Tibial nerve (tissue), 4 donors: ENCODE measurements at regions not wholly inside any gene's neighbourhood (a gene's known extent, or its start where the extent isn't known, plus 50 kb on each side); places are given as distances from the start of the nearest gene placed in this dataset.

Experiments
- DNase-seq, 2 donors: peaks; one replicate each; pipeline ENCODE4 v3.0.0-alpha.2; 2019; ENCODE audit warnings: low spot score in 2 of 2
- H3K27ac ChIP-seq, 4 donors: fragments of 200-600 bp; sonication (generic) in 3 of 4; one replicate each; pipeline ENCODE4 v1.5.1; 2017 to 2019; ENCODE audit warnings: mild to moderate bottlenecking in 1 of 4
- H3K27me3 ChIP-seq, 2 donors: fragments of 200-600 bp; sonication (generic) in 1 of 2; one replicate each; pipeline versions ENCODE4 v1.5.1 to v1.6.0; 2017 to 2019
- H3K36me3 ChIP-seq, 3 donors: fragments of 200-600 bp; sonication (generic); one replicate each; pipeline ENCODE4 v1.5.1; 2018 to 2019
- H3K4me1 ChIP-seq, 4 donors: fragments of 200-600 bp; sonication (generic) in 3 of 4; one replicate each; pipeline ENCODE4 v1.5.1; 2017 to 2019
- H3K4me3 ChIP-seq, 4 donors: fragments of 200-600 bp; sonication (generic) in 3 of 4; one replicate each; pipeline ENCODE4 v1.5.1; 2017 to 2019; ENCODE audit warnings: mild to moderate bottlenecking in 1 of 4, moderate library complexity in 1 of 4
- H3K9me3 ChIP-seq, 4 donors: fragments of 200-600 bp; sonication (generic) in 3 of 4; one replicate each; pipeline ENCODE4 v1.5.1; 2017 to 2019
- CTCF ChIP-seq, 5 experiments: fragments of 200-600 bp in 3 of 5; fragments of 450-650 bp in 2 of 5; sonication (generic) in 3 of 5; IDR thresholded peaks; one replicate each; pipeline ENCODE4 v1.5.1; 2016 to 2019; ENCODE audit warnings: antibody characterized with exemption in 5 of 5, mild to moderate bottlenecking in 3 of 5, moderate library complexity in 2 of 5
- EP300 ChIP-seq, 2 donors: sonication (generic); formaldehyde crosslinking; IDR thresholded peaks; one replicate each; pipeline ENCODE4 v1.6.1; 2017; ENCODE audit warnings: antibody characterized with exemption in 2 of 2, mild to moderate bottlenecking in 1 of 2
- POLR2A ChIP-seq, 2 donors: fragments of 450-650 bp; IDR thresholded peaks; one replicate each; pipeline ENCODE4 v1.6.1; 2017; ENCODE audit warnings: antibody characterized with exemption in 2 of 2, mild to moderate bottlenecking in 2 of 2, moderate library complexity in 2 of 2
- WGBS, 2 donors: methylation state at CpG; one replicate each; pipeline ENCODE4 v1.1.5; 2018; 5-methylcytosine and 5-hydroxymethylcytosine counted together

GRCh38 chr2:173782681-173783080 lies 182.5 kb downstream of the SP3 start:
- TF ChIP-seq POLR2A (IDR thresholded peaks at IDR 0.05) (no peak), EP300 (IDR thresholded peaks at IDR 0.05) (no peak), CTCF (IDR thresholded peaks at IDR 0.05) (no peak)
- Histone ChIP-seq H3K36me3 (no peaks in the 10 kb centered on the region), H3K4me1 (no peaks in the 10 kb centered on the region), H3K9me3 (no peaks in the 10 kb centered on the region), H3K4me3 (no peak overlapping the region), H3K27ac (no peak overlapping the region), H3K27me3 (no peaks in the 10 kb centered on the region)
- DNase-seq = no peak
- 73 to 84% methylated on average over 4 of the region's 4 CpGs for WGBS, 2 donors

GRCh38 chr2:173783382-173783781 lies 181.8 kb downstream of the SP3 start:
- TF ChIP-seq EP300 (IDR thresholded peaks at IDR 0.05) = no peak
- no peak for TF ChIP-seq CTCF (IDR thresholded peaks at IDR 0.05)
- no peak for TF ChIP-seq POLR2A (IDR thresholded peaks at IDR 0.05)
- no peaks in the 10 kb centered on the region for H3K4me1 ChIP-seq
- no peak for DNase-seq
- no peaks in the 10 kb centered on the region for H3K9me3 ChIP-seq
- 49 to 55% methylated on average over 4 of the region's 4 CpGs for WGBS, 2 donors
- H3K27ac ChIP-seq = no peak overlapping the region
- no peaks in the 10 kb centered on the region for H3K27me3 ChIP-seq
- H3K36me3 ChIP-seq = no peaks in the 10 kb centered on the region
- H3K4me3 ChIP-seq = no peak overlapping the region

- Histone ChIP-seq H3K27me3 (no peaks in the 10 kb centered on the region), H3K4me1 (no peaks in the 10 kb centered on the region), H3K27ac (no peak overlapping the region), H3K4me3 (no peak overlapping the region), H3K9me3 (no peaks in the 10 kb centered on the region), H3K36me3 (no peaks in the 10 kb centered on the region)
- no peak for DNase-seq
- TF ChIP-seq CTCF (IDR thresholded peaks at IDR 0.05) = no peak
- no peak for TF ChIP-seq POLR2A (IDR thresholded peaks at IDR 0.05)
- no peak for TF ChIP-seq EP300 (IDR thresholded peaks at IDR 0.05)
- 92 to 94% methylated on average over 3 of the region's 3 CpGs for WGBS, 2 donors
These were observed 179.4 kb downstream of the SP3 start for GRCh38 chr2:173785813-173786212.

GRCh38 chr2:173791502-173791901 lies 173.7 kb downstream of the SP3 start:
- Histone ChIP-seq H3K27me3 (no peaks in the 10 kb centered on the region), H3K4me1 (no peaks in the 10 kb centered on the region), H3K4me3 (no peak overlapping the region), H3K36me3 (no peaks in the 10 kb centered on the region), H3K27ac (no peak overlapping the region), H3K9me3 (no peaks in the 10 kb centered on the region)
- DNase-seq = no peak
- TF ChIP-seq CTCF (IDR thresholded peaks at IDR 0.05) (no peak), EP300 (IDR thresholded peaks at IDR 0.05) (no peak), POLR2A (IDR thresholded peaks at IDR 0.05) (no peak)
- 49 to 51% methylated on average over 7 of the region's 7 CpGs for WGBS, 2 donors

- no peak for DNase-seq
- WGBS, 2 donors = 68 to 70% methylated on average over 7 of the region's 7 CpGs
- no peak for TF ChIP-seq EP300 (IDR thresholded peaks at IDR 0.05)
- no peak for TF ChIP-seq POLR2A (IDR thresholded peaks at IDR 0.05)
- no peak for TF ChIP-seq CTCF (IDR thresholded peaks at IDR 0.05)
- Histone ChIP-seq H3K27ac (no peak overlapping the region), H3K4me3 (no peak overlapping the region), H3K4me1 (no peaks in the 10 kb centered on the region), H3K27me3 (no peaks in the 10 kb centered on the region), H3K9me3 (no peaks in the 10 kb centered on the region), H3K36me3 (no peaks in the 10 kb centered on the region)
These were observed 173.0 kb downstream of the SP3 start for GRCh38 chr2:173792166-173792565.
